K562 (cell line): ENCODE measurements at regions not wholly inside any gene's neighbourhood (a gene's known extent, or its start where the extent isn't known, plus 50 kb on each side); places are given as distances from the start of the nearest gene placed in this dataset.

ENCODE experiments used
- ATAC-seq: fragments of 200-7000 bp; cut with Tn5 transposase; 3 replicates; pipeline ENCODE4 v1.9.1; 2020; ENCODE audit warnings: moderate library complexity
- BruUV-seq: library from RNA; stranded (reverse); fragments of 400-500 nt; replicated peaks from 2 replicates; lab custom pipeline; 2021; lab: Mats Ljungman, UMichigan
- CTCF ChIA-PET: fragments of 300-600 bp; formaldehyde crosslinking; extraction: SDS; loops from one replicate; lab custom pipeline; 2021; ENCODE audit warnings: low intra/inter-chr PET ratio; lab: Yijun Ruan, JAX
- POLR2A ChIA-PET: fragments of 300-600, 350-650 bp; sonication (Branson Sonifier 250); formaldehyde crosslinking; extraction: SDS; loops from one replicate; lab custom pipeline; 2021; ENCODE audit warnings: antibody characterized with exemption, inconsistent platforms; lab: Yijun Ruan, JAX
- DNase-seq, 4 experiments: peaks; one replicate each; pipeline versions ENCODE4 v3.0.0 to v3.0.0-alpha.2; 2011 to 2018; ENCODE audit warnings: low spot score in 3 of 4, mixed read lengths in 3 of 4; ENCODE audit errors: extremely low read depth in 1 of 4
- FAIRE-seq: peaks from 2 replicates; lab custom pipeline; 2011; peaks lifted over from hg19 to GRCh38; lab: Jason Lieb, UNC
- H2AFZ ChIP-seq: 2 replicates; pipeline ENCODE4 v1.6.0; 2011; ENCODE audit warnings: low read depth, low read length, control low read depth, inconsistent platforms
- H3K27ac ChIP-seq: fragments of 200-600 bp; 3 replicates; pipeline ENCODE4 v1.8.0; 2011; ENCODE audit warnings: low read depth, mild to moderate bottlenecking, control low read depth, inconsistent platforms, low read length, moderate library complexity, mixed read lengths; ENCODE audit errors: extremely low read depth
- H3K27me3 ChIP-seq, 2 experiments: fragments of 300-600 bp in 1 of 2; 2 replicates in 1 of 2; 3 replicates in 1 of 2; pipeline versions ENCODE4 v1.6.0 to v1.8.0; 2011; ENCODE audit warnings: inconsistent platforms in 2 of 2, low read length in 2 of 2, mild to moderate bottlenecking in 1 of 2, mixed read lengths in 1 of 2, moderate library complexity in 1 of 2; ENCODE audit not compliant: control insufficient read depth in 2 of 2, insufficient read depth in 2 of 2
- H3K36me3 ChIP-seq: fragments of 300-600 bp; 3 replicates; pipeline ENCODE4 v1.8.0; 2011; ENCODE audit warnings: mild to moderate bottlenecking, low read length, inconsistent platforms; ENCODE audit not compliant: control insufficient read depth, insufficient read depth
- H3K4me1 ChIP-seq, 2 experiments: fragments of 200-600 bp in 1 of 2; replicated peaks in 1 of 2; 2 replicates in 1 of 2; 3 replicates in 1 of 2; pipeline versions ENCODE4 v1.5.1 to v1.8.0; 2011; ENCODE audit warnings: inconsistent platforms in 2 of 2, low read length in 2 of 2, mild to moderate bottlenecking in 1 of 2, mixed read lengths in 1 of 2, moderate library complexity in 1 of 2; ENCODE audit not compliant: control insufficient read depth in 2 of 2, insufficient read depth in 2 of 2
- H3K4me2 ChIP-seq: 2 replicates; pipeline ENCODE4 v1.6.1; 2011; ENCODE audit warnings: low read length, control low read depth, inconsistent platforms, mixed read lengths; ENCODE audit not compliant: insufficient read depth
- H3K4me3 ChIP-seq: fragments of 200-600 bp; sonication (generic), shearing (Covaris generic); 2 replicates; pipeline ENCODE4 v1.5.1; 2016; ENCODE audit warnings: control low read depth, inconsistent platforms
- H3K79me2 ChIP-seq: fragments of 200-600 bp; 3 replicates; pipeline ENCODE4 v1.8.0; 2011; ENCODE audit warnings: low read length, inconsistent platforms; ENCODE audit not compliant: control insufficient read depth, insufficient read depth
- H3K9ac ChIP-seq, 2 experiments: 2 replicates each; pipeline versions ENCODE4 v1.6.0 to v1.6.1; 2011; ENCODE audit warnings: low read depth in 2 of 2, low read length in 2 of 2, control low read depth in 1 of 2, inconsistent platforms in 1 of 2, mild to moderate bottlenecking in 1 of 2, mixed read lengths in 1 of 2; ENCODE audit not compliant: insufficient read depth in 1 of 2
- H3K9me1 ChIP-seq: one replicate; pipeline ENCODE4 v1.6.0; 2011; ENCODE audit warnings: inconsistent platforms, mild to moderate bottlenecking, low read length, moderate library complexity; ENCODE audit not compliant: control insufficient read depth, insufficient read depth
- H3K9me3 ChIP-seq: replicated peaks from 2 replicates; pipeline ENCODE4 v1.5.1; 2011; ENCODE audit warnings: low read depth, low read length, inconsistent platforms; ENCODE audit not compliant: control insufficient read depth, insufficient read depth
- H4K20me1 ChIP-seq: replicated peaks from 2 replicates; pipeline ENCODE4 v1.6.1; 2011; ENCODE audit warnings: low read length, inconsistent platforms, mixed read lengths; ENCODE audit not compliant: control insufficient read depth, insufficient read depth
- ESRRB ChIP-seq: fragments of 250-450 bp; sonication (Bioruptor Pico); IDR thresholded peaks from 2 replicates; pipeline ENCODE4 v1.5.0; 2020; ENCODE audit warnings: mild to moderate bottlenecking, moderate library complexity, borderline replicate concordance
- MCM5 ChIP-seq: fragments of 450-650 bp; IDR thresholded peaks from 2 replicates; pipeline ENCODE4 v1.6.1; 2016; ENCODE audit warnings: low read depth
- MEF2D ChIP-seq: conservative IDR thresholded peaks from 2 replicates; pipeline ENCODE4 v1.6.1; 2016; ENCODE audit warnings: low read depth, missing genetic modification characterization, missing compliant biosample characterization
- TBL1XR1 ChIP-seq, 2 experiments: IDR thresholded peaks; 2 replicates each; pipeline ENCODE4 v1.6.1; 2012; ENCODE audit warnings: improper control_type of control experiment in 2 of 2, low read length in 2 of 2, mild to moderate bottlenecking in 1 of 2
- ZFP30 ChIP-seq: fragments of 250-450 bp; sonication (Bioruptor Pico); IDR thresholded peaks from 2 replicates; pipeline ENCODE4 v1.8.0; 2022; ENCODE audit warnings: moderate library complexity, mild to moderate bottlenecking, inconsistent platforms, borderline replicate concordance
- ZNF124 ChIP-seq: sonication (generic); formaldehyde crosslinking; IDR thresholded peaks from 2 replicates; pipeline ENCODE4 v1.8.1; 2022; ENCODE audit warnings: missing genetic modification reagents
- WGBS: fragments of 100-300 bp; shearing (Covaris generic); methylation state at CpG from one replicate; pipeline ENCODE4 v1.1.6; 2016; ENCODE audit warnings: low coverage, mixed read lengths; ENCODE audit not compliant: insufficient coverage; ENCODE audit errors: missing lambda C conversion rate; 5-methylcytosine and 5-hydroxymethylcytosine counted together
- in situ Hi-C: fragments of 300-500 bp; cut with MboI; formaldehyde crosslinking; loops from 4 replicates; pipeline ENCODE4 v1.15.0; 2018; ENCODE audit warnings: inconsistent platforms, mixed read lengths
- intact Hi-C: fragments of 100-400 bp; cut with micrococcal nuclease; formaldehyde crosslinking; loops from 2 replicates; pipeline ENCODE4 v1.14.2; 2022
- TF ChIP-seq, protein P1 (sequence below): fragments of 250-450 bp; sonication (Bioruptor Pico); IDR thresholded peaks from 2 replicates; pipeline ENCODE4 v1.4.0; 2020; ENCODE audit warnings: mild to moderate bottlenecking, moderate library complexity

DNA sequence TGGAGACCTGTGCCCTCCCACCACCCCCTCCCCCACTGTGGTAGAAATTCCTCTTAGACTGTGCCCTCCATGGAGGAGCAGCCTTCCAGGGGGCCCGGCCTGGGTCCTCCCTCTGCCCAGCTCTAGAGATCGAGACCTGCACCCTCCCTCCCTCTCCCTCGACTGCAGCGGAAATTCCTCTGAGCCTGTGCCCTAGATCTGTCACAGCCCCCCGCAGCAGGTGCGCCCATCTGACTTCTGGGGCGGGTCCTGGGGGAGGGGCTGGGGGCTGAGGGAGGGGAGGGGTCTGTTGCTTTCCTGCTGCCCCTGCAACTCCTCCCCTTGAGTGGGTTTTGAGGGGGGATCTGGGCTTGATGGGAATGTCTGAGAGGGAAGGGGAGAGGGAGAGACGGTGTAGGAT, 177.8 kb upstream of the GSE1 start:
- no peak overlapping the region for H2AFZ ChIP-seq
- no peak for ATAC-seq
- no peak overlapping the region for H3K4me3 ChIP-seq
- in situ Hi-C loops (loop anchor here (5.0 kb wide), 1 partner anchor 333 kb away; no protein-coding TSS in a partner anchor), intact Hi-C loops (no loop called here)
- H3K79me2 ChIP-seq: peaks cover 4% of the 10 kb centered on the region; the same call in 1 of the 3 replicates
- H3K27ac ChIP-seq: no peak overlapping the region
- no peak for DNase-seq
- no peak overlapping the region; a peak in 2 of 4 replicates for H3K9ac ChIP-seq
- no peaks in the 10 kb centered on the region for H4K20me1 ChIP-seq
- ChIA-PET POLR2A (interaction anchor here (0.6 to 1.1 kb wide), 3 partner anchors 19 to 124 kb away, joined by 3 to 6 read pairs (median 3); no protein-coding TSS in a partner anchor), CTCF (no interaction called here)
- no peaks in the 10 kb centered on the region for H3K36me3 ChIP-seq
- WGBS: 92% methylated on average over 3 of the region's 8 CpGs
- no peak for FAIRE-seq
- no peak overlapping the region for H3K4me2 ChIP-seq
- H3K9me3 ChIP-seq: no peaks in the 10 kb centered on the region
- no TSS peak for BruUV-seq
- TF ChIP-seq MCM5 (no peak), ESRRB (CRISPR knock-in tag) (no peak), MEF2D (tag) (no peak), ZFP30 (CRISPR knock-in tag) (no peak), ZNF124 (CRISPR knock-in tag) (no peak), TBL1XR1 (IDR thresholded peaks at IDR 0.05; ENCODE audit: low read length in 2 of 2) (no peak)
- TF ChIP-seq, protein P1, sequence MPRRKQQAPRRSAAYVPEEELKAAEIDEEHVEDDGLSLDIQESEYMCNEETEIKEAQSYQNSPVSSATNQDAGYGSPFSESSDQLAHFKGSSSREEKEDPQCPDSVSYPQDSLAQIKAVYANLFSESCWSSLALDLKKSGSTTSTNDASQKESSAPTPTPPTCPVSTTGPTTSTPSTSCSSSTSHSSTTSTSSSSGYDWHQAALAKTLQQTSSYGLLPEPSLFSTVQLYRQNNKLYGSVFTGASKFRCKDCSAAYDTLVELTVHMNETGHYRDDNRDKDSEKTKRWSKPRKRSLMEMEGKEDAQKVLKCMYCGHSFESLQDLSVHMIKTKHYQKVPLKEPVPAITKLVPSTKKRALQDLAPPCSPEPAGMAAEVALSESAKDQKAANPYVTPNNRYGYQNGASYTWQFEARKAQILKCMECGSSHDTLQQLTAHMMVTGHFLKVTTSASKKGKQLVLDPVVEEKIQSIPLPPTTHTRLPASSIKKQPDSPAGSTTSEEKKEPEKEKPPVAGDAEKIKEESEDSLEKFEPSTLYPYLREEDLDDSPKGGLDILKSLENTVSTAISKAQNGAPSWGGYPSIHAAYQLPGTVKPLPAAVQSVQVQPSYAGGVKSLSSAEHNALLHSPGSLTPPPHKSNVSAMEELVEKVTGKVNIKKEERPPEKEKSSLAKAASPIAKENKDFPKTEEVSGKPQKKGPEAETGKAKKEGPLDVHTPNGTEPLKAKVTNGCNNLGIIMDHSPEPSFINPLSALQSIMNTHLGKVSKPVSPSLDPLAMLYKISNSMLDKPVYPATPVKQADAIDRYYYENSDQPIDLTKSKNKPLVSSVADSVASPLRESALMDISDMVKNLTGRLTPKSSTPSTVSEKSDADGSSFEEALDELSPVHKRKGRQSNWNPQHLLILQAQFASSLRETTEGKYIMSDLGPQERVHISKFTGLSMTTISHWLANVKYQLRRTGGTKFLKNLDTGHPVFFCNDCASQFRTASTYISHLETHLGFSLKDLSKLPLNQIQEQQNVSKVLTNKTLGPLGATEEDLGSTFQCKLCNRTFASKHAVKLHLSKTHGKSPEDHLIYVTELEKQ: no peak
- H3K9me1 ChIP-seq: no peaks in the 10 kb centered on the region
- no peaks in the 10 kb centered on the region for H3K27me3 ChIP-seq
- peaks cover 26 to 65% of the 10 kb centered on the region in 2 experiments for H3K4me1 ChIP-seq
